ENCODE measurements at regions not wholly inside any gene's neighbourhood (a gene's known extent, or its start where the extent isn't known, plus 50 kb on each side); places are given as distances from the start of the nearest gene placed in this dataset.

GRCh38 chr22:49709464-49709863 is 118.2 kb downstream of the BRD1 start:
- TF ChIP-seq CTCF (IDR thresholded peaks at IDR 0.05; ENCODE audit: low read depth, low read length, poor library complexity, severe bottlenecking) (no peak), EZH2phosphoT487 (IDR thresholded peaks at IDR 0.05; ENCODE audit: borderline replicate concordance, low read length) (no peak)
